ENCODE measurements at regions not wholly inside any gene's neighbourhood (a gene's known extent, or its start where the extent isn't known, plus 50 kb on each side); places are given as distances from the start of the nearest gene placed in this dataset.

GRCh38 chr3:177402533-177402932 lies 205.3 kb upstream of the TBL1XR1 start:
- TF ChIP-seq CTCF (IDR thresholded peaks at IDR 0.05 in 4 of 5, conservative IDR thresholded peaks at IDR 0.05 in 1 of 5) (no peak), POLR2A (IDR thresholded peaks at IDR 0.05) (no peak)
